ENCODE measurements at regions not wholly inside any gene's neighbourhood (a gene's known extent, or its start where the extent isn't known, plus 50 kb on each side); places are given as distances from the start of the nearest gene placed in this dataset.
A peak's percentile ranks its signal among the peaks of the same experiment; 100 is the strongest.

DNA sequence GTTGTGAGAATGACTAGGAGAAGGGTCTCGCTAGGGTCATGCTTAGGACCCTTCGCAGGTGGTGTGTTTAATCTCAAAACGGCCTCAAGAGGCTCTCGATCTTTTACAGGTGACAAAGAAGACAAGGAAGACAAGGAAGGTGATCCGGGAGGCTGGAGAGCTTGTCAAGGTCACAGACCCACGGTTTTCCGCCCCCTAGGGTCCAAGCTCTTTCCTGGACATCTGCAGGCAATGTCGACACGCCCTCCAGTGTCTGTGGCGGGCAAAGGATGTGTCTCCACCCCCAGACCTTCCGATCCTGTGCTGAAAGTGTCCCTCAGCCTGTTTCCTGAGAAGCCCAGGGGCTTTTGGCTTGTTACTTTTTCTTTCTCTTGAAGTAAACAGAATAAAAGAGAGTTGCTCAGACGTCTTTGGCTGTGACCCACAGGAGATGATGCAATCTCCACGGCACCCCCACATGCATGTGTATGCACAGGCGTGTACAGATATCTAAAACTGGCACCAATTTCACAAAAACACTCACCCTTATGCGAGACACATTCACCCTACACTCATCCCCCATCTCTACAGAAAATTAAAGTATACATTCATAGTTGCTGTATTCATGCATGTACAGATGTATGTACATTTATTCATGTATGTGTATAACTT is 108.8 kb downstream of the KLF13 start (continued):
- TF ChIP-seq, protein P1, sequence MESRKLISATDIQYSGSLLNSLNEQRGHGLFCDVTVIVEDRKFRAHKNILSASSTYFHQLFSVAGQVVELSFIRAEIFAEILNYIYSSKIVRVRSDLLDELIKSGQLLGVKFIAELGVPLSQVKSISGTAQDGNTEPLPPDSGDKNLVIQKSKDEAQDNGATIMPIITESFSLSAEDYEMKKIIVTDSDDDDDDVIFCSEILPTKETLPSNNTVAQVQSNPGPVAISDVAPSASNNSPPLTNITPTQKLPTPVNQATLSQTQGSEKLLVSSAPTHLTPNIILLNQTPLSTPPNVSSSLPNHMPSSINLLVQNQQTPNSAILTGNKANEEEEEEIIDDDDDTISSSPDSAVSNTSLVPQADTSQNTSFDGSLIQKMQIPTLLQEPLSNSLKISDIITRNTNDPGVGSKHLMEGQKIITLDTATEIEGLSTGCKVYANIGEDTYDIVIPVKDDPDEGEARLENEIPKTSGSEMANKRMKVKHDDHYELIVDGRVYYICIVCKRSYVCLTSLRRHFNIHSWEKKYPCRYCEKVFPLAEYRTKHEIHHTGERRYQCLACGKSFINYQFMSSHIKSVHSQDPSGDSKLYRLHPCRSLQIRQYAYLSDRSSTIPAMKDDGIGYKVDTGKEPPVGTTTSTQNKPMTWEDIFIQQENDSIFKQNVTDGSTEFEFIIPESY (IDR thresholded peaks at IDR 0.05): no peak
- no peak for TF ChIP-seq RAD51 (IDR thresholded peaks at IDR 0.05)
- TF ChIP-seq RUNX3 (IDR thresholded peaks at IDR 0.05; ENCODE audit: low read length): peak; percentile 53
- no peak for TF ChIP-seq PAX8 (IDR thresholded peaks at IDR 0.05)
- TF ChIP-seq, protein P2, sequence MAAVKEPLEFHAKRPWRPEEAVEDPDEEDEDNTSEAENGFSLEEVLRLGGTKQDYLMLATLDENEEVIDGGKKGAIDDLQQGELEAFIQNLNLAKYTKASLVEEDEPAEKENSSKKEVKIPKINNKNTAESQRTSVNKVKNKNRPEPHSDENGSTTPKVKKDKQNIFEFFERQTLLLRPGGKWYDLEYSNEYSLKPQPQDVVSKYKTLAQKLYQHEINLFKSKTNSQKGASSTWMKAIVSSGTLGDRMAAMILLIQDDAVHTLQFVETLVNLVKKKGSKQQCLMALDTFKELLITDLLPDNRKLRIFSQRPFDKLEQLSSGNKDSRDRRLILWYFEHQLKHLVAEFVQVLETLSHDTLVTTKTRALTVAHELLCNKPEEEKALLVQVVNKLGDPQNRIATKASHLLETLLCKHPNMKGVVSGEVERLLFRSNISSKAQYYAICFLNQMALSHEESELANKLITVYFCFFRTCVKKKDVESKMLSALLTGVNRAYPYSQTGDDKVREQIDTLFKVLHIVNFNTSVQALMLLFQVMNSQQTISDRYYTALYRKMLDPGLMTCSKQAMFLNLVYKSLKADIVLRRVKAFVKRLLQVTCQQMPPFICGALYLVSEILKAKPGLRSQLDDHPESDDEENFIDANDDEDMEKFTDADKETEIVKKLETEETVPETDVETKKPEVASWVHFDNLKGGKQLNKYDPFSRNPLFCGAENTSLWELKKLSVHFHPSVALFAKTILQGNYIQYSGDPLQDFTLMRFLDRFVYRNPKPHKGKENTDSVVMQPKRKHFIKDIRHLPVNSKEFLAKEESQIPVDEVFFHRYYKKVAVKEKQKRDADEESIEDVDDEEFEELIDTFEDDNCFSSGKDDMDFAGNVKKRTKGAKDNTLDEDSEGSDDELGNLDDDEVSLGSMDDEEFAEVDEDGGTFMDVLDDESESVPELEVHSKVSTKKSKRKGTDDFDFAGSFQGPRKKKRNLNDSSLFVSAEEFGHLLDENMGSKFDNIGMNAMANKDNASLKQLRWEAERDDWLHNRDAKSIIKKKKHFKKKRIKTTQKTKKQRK (IDR thresholded peaks at IDR 0.05; ENCODE audit: low read depth, low read length): no peak
- no peak for TF ChIP-seq YBX1 (IDR thresholded peaks at IDR 0.05)
- TF ChIP-seq, protein P3, sequence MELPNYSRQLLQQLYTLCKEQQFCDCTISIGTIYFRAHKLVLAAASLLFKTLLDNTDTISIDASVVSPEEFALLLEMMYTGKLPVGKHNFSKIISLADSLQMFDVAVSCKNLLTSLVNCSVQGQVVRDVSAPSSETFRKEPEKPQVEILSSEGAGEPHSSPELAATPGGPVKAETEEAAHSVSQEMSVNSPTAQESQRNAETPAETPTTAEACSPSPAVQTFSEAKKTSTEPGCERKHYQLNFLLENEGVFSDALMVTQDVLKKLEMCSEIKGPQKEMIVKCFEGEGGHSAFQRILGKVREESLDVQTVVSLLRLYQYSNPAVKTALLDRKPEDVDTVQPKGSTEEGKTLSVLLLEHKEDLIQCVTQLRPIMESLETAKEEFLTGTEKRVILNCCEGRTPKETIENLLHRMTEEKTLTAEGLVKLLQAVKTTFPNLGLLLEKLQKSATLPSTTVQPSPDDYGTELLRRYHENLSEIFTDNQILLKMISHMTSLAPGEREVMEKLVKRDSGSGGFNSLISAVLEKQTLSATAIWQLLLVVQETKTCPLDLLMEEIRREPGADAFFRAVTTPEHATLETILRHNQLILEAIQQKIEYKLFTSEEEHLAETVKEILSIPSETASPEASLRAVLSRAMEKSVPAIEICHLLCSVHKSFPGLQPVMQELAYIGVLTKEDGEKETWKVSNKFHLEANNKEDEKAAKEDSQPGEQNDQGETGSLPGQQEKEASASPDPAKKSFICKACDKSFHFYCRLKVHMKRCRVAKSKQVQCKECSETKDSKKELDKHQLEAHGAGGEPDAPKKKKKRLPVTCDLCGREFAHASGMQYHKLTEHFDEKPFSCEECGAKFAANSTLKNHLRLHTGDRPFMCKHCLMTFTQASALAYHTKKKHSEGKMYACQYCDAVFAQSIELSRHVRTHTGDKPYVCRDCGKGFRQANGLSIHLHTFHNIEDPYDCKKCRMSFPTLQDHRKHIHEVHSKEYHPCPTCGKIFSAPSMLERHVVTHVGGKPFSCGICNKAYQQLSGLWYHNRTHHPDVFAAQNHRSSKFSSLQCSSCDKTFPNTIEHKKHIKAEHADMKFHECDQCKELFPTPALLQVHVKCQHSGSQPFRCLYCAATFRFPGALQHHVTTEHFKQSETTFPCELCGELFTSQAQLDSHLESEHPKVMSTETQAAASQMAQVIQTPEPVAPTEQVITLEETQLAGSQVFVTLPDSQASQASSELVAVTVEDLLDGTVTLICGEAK (IDR thresholded peaks at IDR 0.05; ENCODE audit: borderline replicate concordance): peak; percentile 22; the same call in 1 of the 2 replicates
- TF ChIP-seq CBFB (IDR thresholded peaks at IDR 0.05; ENCODE audit: low read depth): no peak; the same call in 1 of the 2 replicates
- peak; percentile 71 for TF ChIP-seq IKZF1 (conservative IDR thresholded peaks at IDR 0.05)
- no peak for TF ChIP-seq CHD4 (IDR thresholded peaks at IDR 0.05)
- peak; percentile 81 for TF ChIP-seq SMC3 (IDR thresholded peaks at IDR 0.05; ENCODE audit: borderline replicate concordance, low read length)
- TF ChIP-seq IRF4 (IDR thresholded peaks at IDR 0.05; ENCODE audit: low read depth, low read length): peak; percentile 67; the same call in 1 of the 2 replicates
- no peak for TF ChIP-seq SREBF2 (IDR thresholded peaks at IDR 0.05; ENCODE audit: low read length)
- TF ChIP-seq EGR1 (IDR thresholded peaks at IDR 0.05; ENCODE audit: borderline replicate concordance in 1 of 2, low read depth in 2 of 2, low read length in 2 of 2): peak in 1 of 2 experiments; percentile 57; a peak in 2 of 3 replicates
- TF ChIP-seq ZNF274 (IDR thresholded peaks at IDR 0.05; ENCODE audit: insufficient read depth, insufficient read length): no peak
- TF ChIP-seq, protein P4, sequence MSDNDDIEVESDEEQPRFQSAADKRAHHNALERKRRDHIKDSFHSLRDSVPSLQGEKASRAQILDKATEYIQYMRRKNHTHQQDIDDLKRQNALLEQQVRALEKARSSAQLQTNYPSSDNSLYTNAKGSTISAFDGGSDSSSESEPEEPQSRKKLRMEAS (IDR thresholded peaks at IDR 0.05; ENCODE audit: low read depth, low read length): no peak
- TF ChIP-seq, protein P5, sequence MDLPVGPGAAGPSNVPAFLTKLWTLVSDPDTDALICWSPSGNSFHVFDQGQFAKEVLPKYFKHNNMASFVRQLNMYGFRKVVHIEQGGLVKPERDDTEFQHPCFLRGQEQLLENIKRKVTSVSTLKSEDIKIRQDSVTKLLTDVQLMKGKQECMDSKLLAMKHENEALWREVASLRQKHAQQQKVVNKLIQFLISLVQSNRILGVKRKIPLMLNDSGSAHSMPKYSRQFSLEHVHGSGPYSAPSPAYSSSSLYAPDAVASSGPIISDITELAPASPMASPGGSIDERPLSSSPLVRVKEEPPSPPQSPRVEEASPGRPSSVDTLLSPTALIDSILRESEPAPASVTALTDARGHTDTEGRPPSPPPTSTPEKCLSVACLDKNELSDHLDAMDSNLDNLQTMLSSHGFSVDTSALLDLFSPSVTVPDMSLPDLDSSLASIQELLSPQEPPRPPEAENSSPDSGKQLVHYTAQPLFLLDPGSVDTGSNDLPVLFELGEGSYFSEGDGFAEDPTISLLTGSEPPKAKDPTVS (IDR thresholded peaks at IDR 0.05; ENCODE audit: low read depth, low read length): no peak
- no peak for TF ChIP-seq ZZZ3 (IDR thresholded peaks at IDR 0.05; ENCODE audit: control insufficient read depth, insufficient read length, low read depth)
- peak; percentile 17; the same call in 1 of the 2 replicates for TF ChIP-seq RB1 (IDR thresholded peaks at IDR 0.05; ENCODE audit: borderline replicate concordance)
- TF ChIP-seq BRCA1 (IDR thresholded peaks at IDR 0.05; ENCODE audit: low read depth, low read length): no peak
- TF ChIP-seq NR2F1 (conservative IDR thresholded peaks at IDR 0.05): peak; percentile 90

All from GM12878 (cell line).